Brain microvascular endothelial cell (primary cell): ENCODE measurements at regions not wholly inside any gene's neighbourhood (a gene's known extent, or its start where the extent isn't known, plus 50 kb on each side); places are given as distances from the start of the nearest gene placed in this dataset.
A peak's percentile ranks its signal among the peaks of the same experiment; 100 is the strongest.

Experiments used
- DNase-seq: peaks from one replicate; pipeline ENCODE4 v3.0.0-alpha.2; 2020
- H3K27ac ChIP-seq: fragments of 250-450 bp; sonication (Bioruptor Pico); 2 replicates; pipeline ENCODE4 v1.5.1; 2020; ENCODE audit warnings: mild to moderate bottlenecking, moderate library complexity
- H3K27me3 ChIP-seq: fragments of 250-450 bp; sonication (Bioruptor Pico); replicated peaks from 2 replicates; pipeline ENCODE4 v1.5.1; 2020; ENCODE audit warnings: mild to moderate bottlenecking
- H3K36me3 ChIP-seq: fragments of 250-450 bp; sonication (Bioruptor Pico); replicated peaks from 2 replicates; pipeline ENCODE4 v1.5.1; 2020; ENCODE audit warnings: mild to moderate bottlenecking
- H3K4me3 ChIP-seq: 2 replicates; pipeline ENCODE4 v1.5.1; 2011; ENCODE audit warnings: low read depth, mild to moderate bottlenecking, control low read depth, low read length, moderate library complexity
- CTCF ChIP-seq: IDR thresholded peaks from 2 replicates; pipeline ENCODE4 v1.5.1; 2011; ENCODE audit warnings: low read depth, mild to moderate bottlenecking, moderate library complexity, low read length, control low read depth, inconsistent platforms; ENCODE audit errors: missing control alignments
- in situ Hi-C: cut with HindIII; loops from 2 replicates; pipeline ENCODE4 v1.10.0; 2017; ENCODE audit warnings: low sequenced_read_pairs, low pct_ligation_motif_present

- in situ Hi-C loops = no loop called here
- TF ChIP-seq CTCF = no peak
- DNase-seq = no peak
These were observed 131.9 kb downstream of the RASSF10 start for GRCh38 chr11:13140873-13141655.

GRCh38 chr11:13141731-13142709, 132.9 kb downstream of the RASSF10 start:
- no peak overlapping the region for H3K27ac ChIP-seq

More at GRCh38 chr11:13140873-13141655, 131.9 kb downstream of the RASSF10 start:
- Histone ChIP-seq H3K27ac (no peak overlapping the region), H3K27me3 (no peaks in the 10 kb centered on the region), H3K4me3 (no peak overlapping the region), H3K36me3 (no peaks in the 10 kb centered on the region)

GRCh38 chr11:13143486-13144297, 133.9 kb upstream of the BMAL1 start:
- H3K36me3 ChIP-seq = no peaks in the 10 kb centered on the region
- no peak for TF ChIP-seq CTCF
- peaks cover 2% of the 10 kb centered on the region for H3K27me3 ChIP-seq
- H3K27ac ChIP-seq = no peak overlapping the region
- in situ Hi-C loops = no loop called here
- no peak overlapping the region for H3K4me3 ChIP-seq
- no peak for DNase-seq

More at GRCh38 chr11:13141731-13142709, 132.9 kb downstream of the RASSF10 start:
- Histone ChIP-seq H3K36me3 (no peaks in the 10 kb centered on the region), H3K4me3 (no peak overlapping the region), H3K27me3 (no peaks in the 10 kb centered on the region)
- TF ChIP-seq CTCF = no peak
- DNase-seq = no peak
- in situ Hi-C loops = no loop called here

- H3K27me3 ChIP-seq = peaks cover 2% of the 10 kb centered on the region
- H3K27ac ChIP-seq = no peak overlapping the region
- DNase-seq = no peak
- in situ Hi-C loops = no loop called here
- no peaks in the 10 kb centered on the region for H3K36me3 ChIP-seq
- peak; percentile 2 for TF ChIP-seq CTCF
- no peak overlapping the region for H3K4me3 ChIP-seq
These were observed 132.1 kb upstream of the BMAL1 start for GRCh38 chr11:13145461-13145860.

GRCh38 chr11:13149991-13150390, 127.6 kb upstream of the BMAL1 start:
- no peak for TF ChIP-seq CTCF
- Histone ChIP-seq H3K36me3 (no peaks in the 10 kb centered on the region), H3K4me3 (no peak overlapping the region), H3K27me3 (peaks cover 2% of the 10 kb centered on the region), H3K27ac (no peak overlapping the region)
- DNase-seq = no peak
- in situ Hi-C loops = loop anchor here (25.0 kb wide), 1 partner anchor 188 kb away; no protein-coding TSS in a partner anchor
